ENCODE measurements at regions not wholly inside any gene's neighbourhood (a gene's known extent, or its start where the extent isn't known, plus 50 kb on each side); places are given as distances from the start of the nearest gene placed in this dataset.

GRCh38 chr11:127393460-127393997 is 393.0 kb upstream of the KIRREL3 start:
- no peak for TF ChIP-seq CTCF (conservative IDR thresholded peaks at IDR 0.05)
- no peaks in the 10 kb centered on the region for H3K36me3 Mint-ChIP-seq (ENCODE audit: low read depth)
- peaks cover 6% of the 10 kb centered on the region for H3K4me1 Mint-ChIP-seq
- no peak overlapping the region for H3K27ac Mint-ChIP-seq (ENCODE audit: unreplicated experiment)
- no peak for DNase-seq (ENCODE audit: low read depth, low spot score)
- H3K4me3 Mint-ChIP-seq, result no peak overlapping the region
- no peaks in the 10 kb centered on the region for H3K27me3 Mint-ChIP-seq (ENCODE audit: low read depth)
- H3K9me3 Mint-ChIP-seq, result peaks cover 7% of the 10 kb centered on the region

- no peak overlapping the region for H3K27ac Mint-ChIP-seq (ENCODE audit: unreplicated experiment)
- no peaks in the 10 kb centered on the region for H3K27me3 Mint-ChIP-seq (ENCODE audit: low read depth)
- peaks cover 6% of the 10 kb centered on the region for H3K4me1 Mint-ChIP-seq
Observed at GRCh38 chr11:127392575-127392974, 392.0 kb upstream of the KIRREL3 start.

DNA sequence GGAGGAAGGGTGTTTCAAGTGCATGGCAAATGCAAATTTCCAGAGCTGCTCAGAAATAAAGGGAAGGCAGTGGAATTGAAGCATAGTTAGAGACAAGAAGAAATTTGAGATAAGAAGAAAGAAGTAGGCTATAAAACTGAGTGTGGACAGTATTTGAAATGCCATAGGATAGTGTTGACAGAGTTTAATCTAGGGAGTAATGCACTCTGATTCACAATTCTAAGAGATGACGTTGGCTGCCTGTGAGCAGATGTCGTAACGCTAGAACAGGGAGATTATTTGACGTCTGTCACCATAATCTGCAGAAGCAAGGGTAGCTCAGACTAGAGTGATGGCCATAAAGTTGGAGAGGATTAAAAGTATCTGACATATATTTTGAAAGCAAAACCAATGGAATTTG is 389.9 kb upstream of the KIRREL3 start:
- Mint-ChIP-seq H3K4me3 (no peak overlapping the region), H3K4me1 (peaks cover 6% of the 10 kb centered on the region), H3K36me3 (ENCODE audit: low read depth) (no peaks in the 10 kb centered on the region), H3K9me3 (peaks cover 7% of the 10 kb centered on the region), H3K27ac (ENCODE audit: unreplicated experiment) (no peak overlapping the region), H3K27me3 (ENCODE audit: low read depth) (no peaks in the 10 kb centered on the region)
- no peak for TF ChIP-seq CTCF (conservative IDR thresholded peaks at IDR 0.05)
- no peak for DNase-seq (ENCODE audit: low read depth, low spot score)

More at GRCh38 chr11:127392575-127392974, 392.0 kb upstream of the KIRREL3 start:
- Mint-ChIP-seq H3K36me3 (ENCODE audit: low read depth) (no peaks in the 10 kb centered on the region), H3K4me3 (no peak overlapping the region), H3K9me3 (peaks cover 7% of the 10 kb centered on the region)
- DNase-seq (ENCODE audit: low read depth, low spot score), result no peak
- TF ChIP-seq CTCF (conservative IDR thresholded peaks at IDR 0.05), result no peak

DNA sequence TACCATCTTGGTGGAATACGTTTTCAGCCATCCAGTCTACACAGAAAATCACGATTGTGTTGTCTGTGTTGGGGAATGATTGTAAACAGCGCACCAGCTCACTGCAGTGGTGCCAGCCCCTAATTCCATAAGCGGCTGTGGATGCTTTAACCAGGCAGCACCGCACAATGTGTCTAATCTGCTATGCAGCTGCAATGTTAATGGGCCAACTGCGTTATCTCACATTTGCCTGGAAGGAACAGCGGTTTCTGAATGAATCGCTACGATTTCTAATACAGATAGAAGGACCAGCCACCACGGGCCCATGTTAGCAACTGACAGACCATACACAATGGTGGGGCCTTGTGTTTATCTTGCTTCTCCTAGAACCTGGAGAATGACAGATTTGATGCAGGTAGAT is 384.5 kb upstream of the KIRREL3 start:
- no peak overlapping the region for H3K4me3 Mint-ChIP-seq
- no peaks in the 10 kb centered on the region for H3K27me3 Mint-ChIP-seq (ENCODE audit: low read depth)
- TF ChIP-seq CTCF (conservative IDR thresholded peaks at IDR 0.05), result no peak
- DNase-seq (ENCODE audit: low read depth, low spot score), result no peak
- no peaks in the 10 kb centered on the region for H3K4me1 Mint-ChIP-seq
- H3K9me3 Mint-ChIP-seq, result no peaks in the 10 kb centered on the region
- no peak overlapping the region for H3K27ac Mint-ChIP-seq (ENCODE audit: unreplicated experiment)
- H3K36me3 Mint-ChIP-seq (ENCODE audit: low read depth), result no peaks in the 10 kb centered on the region

- H3K27ac Mint-ChIP-seq (ENCODE audit: unreplicated experiment), result no peak overlapping the region
- no peaks in the 10 kb centered on the region for H3K9me3 Mint-ChIP-seq
- H3K27me3 Mint-ChIP-seq (ENCODE audit: low read depth), result no peaks in the 10 kb centered on the region
- no peaks in the 10 kb centered on the region for H3K36me3 Mint-ChIP-seq (ENCODE audit: low read depth)
- no peaks in the 10 kb centered on the region for H3K4me1 Mint-ChIP-seq
- H3K4me3 Mint-ChIP-seq, result no peak overlapping the region
- no peak for TF ChIP-seq CTCF (conservative IDR thresholded peaks at IDR 0.05)
- DNase-seq (ENCODE audit: low read depth, low spot score), result no peak
Observed at GRCh38 chr11:127383026-127383425, 382.5 kb upstream of the KIRREL3 start.

GRCh38 chr11:127381247-127381646 is 380.7 kb upstream of the KIRREL3 start:
- Mint-ChIP-seq H3K4me3 (no peak overlapping the region), H3K4me1 (no peaks in the 10 kb centered on the region), H3K27me3 (ENCODE audit: low read depth) (no peaks in the 10 kb centered on the region), H3K36me3 (ENCODE audit: low read depth) (no peaks in the 10 kb centered on the region), H3K27ac (ENCODE audit: unreplicated experiment) (no peak overlapping the region), H3K9me3 (no peaks in the 10 kb centered on the region)
- TF ChIP-seq CTCF (conservative IDR thresholded peaks at IDR 0.05), result no peak
- no peak for DNase-seq (ENCODE audit: low read depth, low spot score)

Data from neural crest cell (in vitro differentiated cells).